C4-2B (cell line): ENCODE measurements at regions not wholly inside any gene's neighbourhood (a gene's known extent, or its start where the extent isn't known, plus 50 kb on each side); places are given as distances from the start of the nearest gene placed in this dataset.
"Not testable (repeated sequence)": the region's sequence is repeated elsewhere in the genome, so short reads cannot be mapped to it uniquely, and the experiment has no call there.

Experiments
- CTCF ChIP-seq: fragments of 450-650 bp; conservative IDR thresholded peaks from 2 replicates; pipeline ENCODE4 v1.5.1; 2017; ENCODE audit warnings: mild to moderate bottlenecking
- ZFX ChIP-seq: fragments of 450-650 bp; IDR thresholded peaks from 2 replicates; pipeline ENCODE4 v1.6.1; 2017

GRCh38 chr5:148744380-148744779 lies 82.0 kb upstream of the ADRB2 start:
- not testable (repeated sequence) for TF ChIP-seq CTCF, ZFX
